GM18517 (cell line): ENCODE measurements at regions not wholly inside any gene's neighbourhood (a gene's known extent, or its start where the extent isn't known, plus 50 kb on each side); places are given as distances from the start of the nearest gene placed in this dataset.

Experiments
- ATAC-seq: cut with Tn5 transposase; IDR thresholded peaks from one replicate; pipeline ENCODE4 v1.9.1; 2021; ENCODE audit warnings: mild to moderate bottlenecking, moderate library complexity; ENCODE audit not compliant: unreplicated experiment

DNA sequence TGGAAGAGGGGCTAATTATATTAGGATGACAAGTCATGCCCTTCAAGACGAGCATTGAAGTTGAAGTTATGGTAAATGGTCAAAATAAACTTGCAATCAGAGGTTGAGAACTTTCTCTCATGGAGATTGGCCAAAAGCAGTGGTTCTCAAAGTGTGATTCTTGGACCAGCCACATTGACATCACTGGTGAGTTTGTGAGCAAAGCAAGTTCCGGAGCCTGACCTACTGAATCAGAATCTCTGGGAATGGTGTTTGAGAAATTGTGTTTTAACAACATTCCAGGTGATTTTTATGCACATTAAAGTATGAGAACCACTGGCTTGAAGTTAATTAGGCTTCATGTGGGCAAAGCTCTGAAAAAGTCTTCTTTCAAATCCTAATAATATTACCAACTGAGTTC lies 403.5 kb downstream of the ZSWIM6 start:
- ATAC-seq, result no peak

DNA sequence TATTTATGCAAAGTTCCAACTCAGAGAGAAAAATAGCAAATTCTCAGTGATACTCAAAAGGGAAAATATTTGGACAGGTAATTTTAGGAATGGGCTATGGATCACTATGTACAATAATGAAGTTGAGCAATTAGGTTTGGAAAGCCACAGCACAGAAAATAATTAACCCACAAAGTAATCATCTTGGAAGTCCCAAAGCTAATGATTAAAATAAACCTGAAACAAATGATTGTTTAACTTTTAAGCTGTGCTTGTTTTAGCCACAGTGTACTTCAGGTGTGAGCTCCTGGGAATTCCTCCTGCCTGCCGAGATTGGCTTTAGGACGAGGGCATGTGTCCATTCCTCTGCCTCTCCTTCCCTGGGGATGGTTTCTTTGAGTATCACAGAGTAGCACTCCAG lies 403.9 kb downstream of the ZSWIM6 start:
- no peak for ATAC-seq

DNA sequence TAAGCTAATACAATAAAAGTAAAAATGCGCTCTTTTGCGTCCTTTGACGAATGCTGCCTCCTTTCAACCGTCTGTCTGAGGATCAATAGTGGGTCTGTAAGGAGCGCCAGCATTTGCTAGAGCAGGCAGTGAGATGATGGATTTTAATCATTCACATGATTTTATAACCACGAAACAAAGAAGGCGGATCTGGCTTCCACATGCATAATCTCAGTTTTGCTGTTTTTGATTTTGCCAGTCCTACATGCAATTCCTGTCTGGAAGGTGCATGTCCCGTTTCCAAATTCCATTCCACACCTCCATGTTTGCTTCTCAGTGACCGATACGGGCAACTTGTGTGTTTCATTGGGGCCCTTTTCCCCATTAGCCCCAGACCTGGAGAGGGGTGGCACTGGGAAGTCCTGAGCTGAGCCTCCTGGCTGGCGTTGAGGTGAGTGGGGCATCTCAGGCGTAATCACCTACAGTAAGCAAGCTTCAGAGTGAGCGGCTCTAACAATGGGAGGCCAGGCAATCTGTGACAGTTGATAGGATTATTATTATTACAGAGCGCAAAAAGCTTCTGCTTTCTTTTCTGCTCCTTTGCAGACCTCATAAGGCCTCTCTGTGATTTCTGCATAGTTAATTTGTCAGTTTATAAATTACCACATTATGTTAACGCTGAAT lies 405.4 kb downstream of the ZSWIM6 start:
- no peak for ATAC-seq

DNA sequence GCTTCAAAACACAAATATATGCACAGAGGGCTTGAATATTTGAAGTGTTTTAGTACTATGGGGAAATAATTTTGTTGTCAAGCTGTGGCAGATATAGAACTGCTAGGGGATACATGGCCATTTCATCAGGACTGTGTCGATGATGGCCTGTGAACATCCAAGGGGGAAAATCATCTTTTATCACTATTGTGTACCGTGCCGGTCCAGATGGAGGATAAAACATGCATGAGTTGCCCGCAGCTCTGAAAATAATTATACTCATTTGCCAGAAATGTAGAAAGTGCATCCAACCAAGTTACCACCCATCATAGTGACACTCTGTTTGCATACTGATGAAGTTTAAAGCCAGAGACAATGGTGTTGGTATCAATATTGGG lies 405.9 kb downstream of the ZSWIM6 start:
- ATAC-seq, result no peak

DNA sequence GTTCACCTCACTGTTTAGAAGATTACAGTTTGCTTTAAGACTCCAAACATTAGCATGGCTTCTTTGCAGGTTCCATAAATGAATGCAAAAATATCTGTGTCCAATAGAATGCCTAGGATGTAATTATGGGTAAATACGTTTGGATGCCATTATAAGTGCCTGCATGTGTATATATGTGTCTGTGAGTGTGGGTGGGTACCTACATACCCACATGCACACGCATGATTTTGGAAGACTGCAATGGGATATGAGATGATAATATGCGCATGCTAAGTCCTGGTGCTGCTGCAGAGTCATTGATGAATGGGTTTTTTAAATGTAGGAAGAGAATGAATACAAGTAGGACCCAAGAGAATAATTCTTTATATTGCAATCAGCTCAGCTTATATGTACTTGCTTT lies 406.4 kb downstream of the ZSWIM6 start:
- ATAC-seq, result no peak

DNA sequence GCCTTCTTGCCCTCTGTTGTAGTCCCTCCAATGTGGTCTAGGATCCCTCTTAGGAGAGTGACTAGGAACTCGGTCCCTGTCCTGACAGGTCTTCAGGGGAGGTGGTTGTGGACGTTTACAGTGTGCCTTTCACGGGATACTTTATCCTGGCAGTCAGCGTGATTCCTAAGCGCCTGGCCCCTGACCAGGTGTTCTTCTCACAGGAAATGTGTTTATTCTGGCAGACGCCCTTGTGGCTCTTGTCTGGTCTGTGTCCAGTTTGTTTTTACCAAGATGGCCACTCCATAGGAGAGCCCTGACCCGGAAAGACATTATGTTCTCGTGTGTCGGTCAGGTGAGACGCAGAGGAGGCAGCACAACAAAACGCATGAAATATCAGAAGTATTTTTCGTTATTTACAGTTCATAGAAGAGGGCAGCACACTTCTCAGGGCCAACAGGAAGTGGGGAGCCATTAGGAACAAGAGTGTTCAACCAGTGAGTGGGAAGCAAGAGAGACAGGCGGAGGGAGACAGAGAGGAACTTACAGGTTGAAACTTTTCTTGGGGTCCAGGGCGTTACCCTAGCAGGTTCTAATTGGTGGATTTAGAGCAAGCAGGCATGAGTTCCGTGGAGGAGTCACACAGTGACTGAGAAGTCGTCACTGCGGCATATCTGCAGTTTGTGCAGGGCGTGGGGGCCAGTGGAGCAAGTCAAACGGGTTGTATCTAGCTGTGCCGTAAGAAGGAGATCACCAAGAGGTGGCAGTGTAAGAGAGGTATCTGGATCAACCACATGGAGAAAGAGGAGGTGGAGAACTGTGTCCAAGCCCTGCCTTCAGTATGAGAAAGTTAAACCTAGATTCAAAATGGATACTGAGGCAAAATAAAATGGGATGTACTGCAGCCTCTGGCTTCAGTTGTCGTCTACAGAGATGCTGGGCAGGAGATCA lies 412.9 kb downstream of the ZSWIM6 start:
- ATAC-seq, result no peak

DNA sequence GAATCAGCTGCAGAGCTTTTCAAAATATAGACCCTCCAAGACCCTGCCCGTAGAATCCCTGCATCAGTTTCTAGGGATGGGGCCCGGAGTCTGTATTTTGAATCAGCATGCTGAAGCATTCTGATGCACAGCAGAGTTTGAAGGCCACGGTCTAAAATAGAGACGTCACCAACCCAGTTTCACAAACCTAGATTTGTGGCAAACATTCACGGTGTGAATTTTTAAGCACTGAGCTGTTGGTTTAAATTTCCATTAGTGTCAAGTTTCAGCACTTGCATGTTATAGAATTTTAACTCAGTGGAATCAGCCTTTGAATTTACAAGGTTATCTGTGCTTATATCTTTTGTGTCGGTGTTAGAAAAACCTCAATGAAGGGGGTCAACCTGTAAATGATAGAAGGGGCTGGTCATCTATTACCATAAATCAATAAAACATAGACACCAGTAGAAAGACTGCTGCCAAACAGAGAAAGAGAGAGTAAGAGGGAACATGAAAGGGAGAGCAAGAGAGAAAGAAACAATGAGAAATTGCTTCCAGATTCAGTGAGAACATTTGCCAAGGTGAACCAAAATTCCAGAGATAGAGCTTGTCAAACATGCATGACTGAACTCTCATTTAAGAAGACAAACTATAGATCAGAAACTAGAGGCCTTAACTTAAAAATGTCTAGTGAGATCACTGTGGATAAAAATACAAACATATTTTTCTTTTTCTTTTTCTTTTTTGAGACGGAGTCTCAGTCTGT lies 414.9 kb downstream of the ZSWIM6 start:
- ATAC-seq, result no peak

DNA sequence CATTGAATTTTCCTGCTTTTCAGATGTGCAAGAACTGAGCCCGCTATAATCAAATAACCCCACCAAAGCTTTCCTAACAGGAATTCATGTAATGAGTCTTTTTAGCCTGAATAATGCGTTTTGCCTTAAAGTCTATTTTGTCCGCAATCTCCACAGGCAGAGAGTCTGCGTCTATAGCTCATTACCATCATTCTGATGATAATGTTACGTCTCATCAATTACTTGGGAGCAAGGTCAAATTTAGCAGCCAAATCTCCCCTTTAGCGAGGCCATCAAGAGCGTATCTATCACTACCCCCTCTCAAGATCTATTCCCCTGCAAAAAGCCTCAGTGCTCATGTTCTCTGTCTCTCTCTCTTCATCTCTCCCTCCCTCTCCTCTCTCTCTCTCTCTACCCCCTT lies 416.1 kb downstream of the ZSWIM6 start:
- ATAC-seq, result no peak

DNA sequence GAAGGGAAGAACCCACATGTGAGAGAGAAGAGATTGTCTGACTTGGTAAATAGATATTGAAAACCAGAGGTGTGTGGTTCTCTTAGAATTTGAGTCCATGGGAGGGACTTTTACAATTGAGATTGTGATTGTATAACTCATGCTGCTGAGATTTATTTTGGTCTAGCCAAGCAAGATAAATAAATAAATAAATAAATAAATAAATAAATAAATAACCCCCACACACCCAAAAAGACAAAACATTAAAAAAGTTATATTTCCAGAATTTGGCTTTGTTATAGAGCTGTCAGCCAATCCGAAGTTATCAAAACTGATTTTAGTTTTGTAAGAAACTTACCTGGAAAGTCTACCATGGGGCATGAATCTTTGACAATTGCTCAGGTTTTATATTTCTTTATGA lies 416.6 kb downstream of the ZSWIM6 start:
- ATAC-seq, result no peak

DNA sequence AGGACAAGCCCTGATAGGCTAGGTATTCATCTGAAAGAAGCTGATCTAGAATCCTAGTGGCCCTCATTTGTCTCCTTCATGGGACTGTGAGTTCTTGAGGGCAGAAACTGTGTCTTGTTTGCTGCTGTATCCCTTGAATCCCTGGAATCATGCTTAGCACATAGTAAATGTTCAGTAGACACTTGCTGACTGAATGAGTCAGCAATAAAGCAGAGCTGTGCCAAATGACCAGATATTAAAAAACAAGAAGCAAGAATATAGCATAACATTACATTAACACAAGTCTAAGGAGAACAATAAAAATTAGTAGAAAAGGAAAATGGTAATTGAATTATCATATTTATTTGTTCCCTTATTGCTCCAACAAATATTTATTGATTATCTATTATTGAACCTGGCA lies 420.5 kb downstream of the ZSWIM6 start:
- no peak for ATAC-seq

DNA sequence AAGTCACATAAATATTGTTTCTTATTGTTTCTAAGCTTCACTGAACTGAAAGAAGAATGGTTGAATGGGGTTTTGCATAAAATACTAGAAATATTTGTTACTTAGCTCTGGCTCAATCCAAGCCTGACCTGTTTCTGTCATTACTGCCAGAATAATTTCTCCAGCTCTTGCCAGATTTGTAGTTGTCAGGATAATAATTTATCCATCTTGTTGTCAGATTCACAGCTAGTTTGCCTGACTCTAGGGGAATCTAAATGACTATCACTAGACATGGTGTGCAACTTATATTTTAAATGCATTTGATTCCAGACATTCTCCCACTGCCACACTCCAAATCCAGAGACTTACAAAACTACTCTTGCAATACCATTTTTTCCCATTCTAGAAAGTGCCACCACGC lies 422.7 kb downstream of the ZSWIM6 start:
- ATAC-seq, result no peak

DNA sequence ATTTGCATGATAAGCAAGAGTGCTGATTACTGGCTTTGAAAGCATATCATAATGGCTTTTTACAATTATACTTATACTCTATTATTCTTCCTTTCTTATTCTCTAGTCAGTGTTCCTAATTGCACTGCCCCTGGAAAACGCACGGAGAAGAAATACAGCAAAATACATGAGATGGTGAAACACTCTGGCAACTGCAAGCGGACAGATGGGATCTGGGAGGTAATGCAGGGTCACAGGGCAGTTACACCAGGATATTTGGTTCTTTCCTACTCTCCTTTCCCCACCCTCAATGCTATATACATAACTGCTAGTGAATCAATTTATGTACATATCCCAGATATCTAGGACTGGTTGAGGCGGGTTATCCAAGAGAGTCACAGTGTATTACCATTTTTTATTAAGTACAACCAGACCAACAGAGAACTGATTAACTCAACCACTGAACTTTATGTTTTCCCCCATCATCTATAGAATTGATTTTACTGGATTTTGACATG lies 423.7 kb downstream of the ZSWIM6 start:
- ATAC-seq, result no peak

DNA sequence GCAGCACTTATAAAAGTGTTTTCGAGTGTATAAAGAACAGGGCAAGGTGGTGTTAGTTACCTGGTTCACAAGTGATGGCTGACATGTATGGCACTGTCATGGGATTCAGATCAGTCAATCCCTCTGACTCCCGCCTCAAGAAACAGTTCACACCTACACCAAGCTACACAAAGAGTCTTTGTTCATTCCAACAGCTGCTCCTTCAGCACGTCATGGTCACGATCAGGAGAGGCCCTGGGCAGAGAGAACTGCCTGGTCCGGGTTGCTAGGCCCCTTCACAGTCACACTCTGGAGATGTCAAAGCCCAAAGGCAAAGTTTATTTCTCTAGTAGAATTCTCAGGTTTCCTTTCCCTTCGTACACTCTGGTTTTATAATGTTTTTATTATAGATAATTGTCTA lies 426.7 kb downstream of the ZSWIM6 start:
- no peak for ATAC-seq

DNA sequence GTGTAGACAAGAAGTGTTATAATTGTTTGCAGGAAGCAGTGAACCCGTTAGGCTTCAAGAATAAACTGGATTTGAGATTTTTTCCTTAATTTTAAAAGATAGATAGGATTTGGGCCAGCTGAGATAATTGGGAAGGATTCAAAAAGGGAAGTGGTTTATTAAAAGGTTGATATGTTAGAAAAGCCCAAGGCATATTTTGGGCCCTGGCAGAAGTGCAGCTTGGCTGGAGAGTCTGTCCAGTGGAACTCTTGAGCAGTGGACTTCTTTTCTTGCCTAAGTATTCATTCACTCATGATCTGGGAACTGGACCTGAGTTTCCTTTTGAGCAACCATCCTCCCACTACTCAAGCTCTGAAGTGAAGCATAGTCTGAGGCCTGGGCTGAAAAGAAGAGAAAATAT lies 433.4 kb downstream of the ZSWIM6 start:
- no peak for ATAC-seq

DNA sequence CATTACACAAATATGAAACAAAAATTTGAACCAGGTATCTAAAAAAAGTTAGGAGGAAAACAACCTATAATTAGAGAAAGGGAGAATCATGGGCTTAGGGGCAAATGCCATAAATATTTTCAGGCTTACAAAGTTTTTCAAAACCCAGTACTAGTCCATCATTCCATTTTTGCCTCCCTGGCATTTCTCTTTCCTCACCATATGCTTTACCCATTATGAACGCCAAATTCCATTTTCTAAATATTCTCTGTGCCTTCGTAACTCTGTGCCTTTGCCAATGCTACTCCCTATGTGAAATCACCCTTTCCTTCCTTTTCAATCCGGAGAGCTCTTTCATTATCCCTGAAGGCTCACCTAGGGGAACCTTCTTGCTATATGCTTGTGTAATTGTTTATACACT lies 434.1 kb downstream of the ZSWIM6 start:
- ATAC-seq, result no peak

DNA sequence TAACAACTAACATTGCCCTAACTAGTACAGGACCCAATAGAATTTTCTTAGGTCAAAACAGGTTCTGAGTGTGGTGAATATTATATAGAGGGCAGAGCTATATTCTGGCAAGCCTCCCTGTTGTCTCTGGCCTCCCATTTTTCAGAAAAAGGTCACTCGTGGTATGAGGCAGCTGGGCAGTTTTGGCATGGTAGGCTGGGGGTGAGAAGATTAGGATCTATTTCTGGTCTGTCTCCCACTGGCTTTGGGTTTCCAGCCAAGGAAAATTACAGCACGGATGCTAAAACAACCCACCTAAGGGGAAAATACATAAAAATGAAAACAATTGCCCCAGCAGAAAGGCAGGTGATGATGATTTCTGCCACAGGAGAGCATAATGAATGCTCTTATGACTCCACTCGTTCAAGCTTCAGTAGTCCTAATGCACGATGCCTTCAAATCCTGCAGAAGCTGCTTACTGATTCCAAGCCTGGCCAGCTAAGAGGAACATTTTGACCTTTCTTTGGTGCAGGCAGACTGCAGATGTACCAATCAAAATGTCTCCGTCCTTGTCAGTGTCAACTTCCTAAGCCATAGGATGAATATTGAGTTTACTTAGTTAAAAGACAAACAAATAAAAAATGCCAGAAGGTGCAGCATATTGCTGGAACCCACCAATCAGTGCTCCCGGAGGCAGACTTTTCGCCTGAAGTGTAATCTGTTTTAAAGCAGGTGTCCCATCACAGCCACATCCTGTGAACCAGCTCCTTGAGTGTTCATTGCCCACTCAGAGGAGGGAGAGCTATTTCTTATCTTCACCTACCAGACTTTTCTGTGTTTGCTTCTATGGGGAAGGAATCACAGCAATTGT lies 435.4 kb downstream of the ZSWIM6 start:
- no peak for ATAC-seq

DNA sequence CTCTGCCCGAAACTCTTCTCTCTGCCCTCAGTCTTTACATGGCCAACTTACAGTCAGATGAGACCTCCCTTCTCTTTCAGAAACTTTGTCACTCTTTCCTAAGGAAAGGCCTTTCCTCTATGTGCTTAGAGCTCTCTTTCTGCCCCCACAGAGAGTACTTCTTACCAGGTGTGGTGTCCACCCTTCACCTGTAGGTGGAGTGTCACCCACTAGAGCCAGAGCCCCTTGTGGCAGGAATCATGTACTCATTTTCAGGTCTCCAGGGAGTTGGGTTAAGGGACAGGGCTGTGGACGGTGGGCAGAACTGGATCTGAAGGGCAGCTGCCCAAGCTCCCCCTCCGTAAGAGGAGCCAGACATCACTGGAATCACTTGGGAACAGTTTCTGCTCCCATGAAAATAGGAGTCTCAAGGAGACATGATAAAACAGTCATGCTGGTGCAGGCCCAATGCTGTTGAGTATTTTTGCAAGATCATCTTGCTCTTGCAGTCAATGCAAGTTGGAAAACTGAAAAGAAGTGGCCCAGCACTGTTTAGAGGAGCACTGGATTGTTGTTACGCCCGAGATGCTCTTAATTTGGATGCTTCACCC lies 436.7 kb downstream of the ZSWIM6 start:
- ATAC-seq, result peak; percentile 92

DNA sequence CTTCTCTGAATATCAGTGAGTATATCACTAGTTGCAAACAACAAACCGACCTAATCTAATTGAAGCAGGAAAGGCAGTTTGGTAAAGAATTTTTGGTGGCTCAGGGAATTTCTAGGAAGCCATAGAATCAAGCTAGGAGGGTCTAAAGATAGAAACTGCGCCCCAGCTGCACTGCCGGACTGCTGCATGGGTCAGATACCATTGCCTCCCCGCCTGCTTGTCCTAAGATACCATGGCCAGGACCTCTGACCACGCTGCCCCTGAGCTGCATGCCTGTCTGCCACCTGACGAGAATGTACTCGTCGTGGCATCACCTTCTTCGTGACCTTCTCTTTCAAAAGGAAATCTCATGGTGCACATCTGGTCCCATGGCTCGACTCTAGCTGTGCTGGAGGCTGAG lies 439.0 kb downstream of the ZSWIM6 start:
- no peak for ATAC-seq

DNA sequence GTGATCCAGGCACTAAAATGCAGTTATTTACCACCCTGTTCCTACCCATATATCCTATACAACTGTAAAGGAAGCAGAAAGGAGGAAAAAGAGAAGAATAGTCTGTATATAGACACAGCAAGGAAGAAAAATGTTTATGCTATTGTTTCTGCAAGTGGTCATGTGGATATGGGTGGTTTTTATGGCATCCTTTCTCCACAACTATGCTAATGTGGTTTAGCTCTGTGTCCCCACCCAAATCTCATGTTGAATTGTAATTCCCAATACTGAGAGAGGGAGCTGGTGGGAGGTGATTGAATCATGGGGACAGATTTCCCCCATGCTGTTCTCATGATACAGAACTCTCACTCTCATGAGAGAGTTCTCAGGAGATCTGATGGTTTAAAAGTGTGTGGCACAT lies 439.8 kb downstream of the ZSWIM6 start:
- ATAC-seq, result no peak

DNA sequence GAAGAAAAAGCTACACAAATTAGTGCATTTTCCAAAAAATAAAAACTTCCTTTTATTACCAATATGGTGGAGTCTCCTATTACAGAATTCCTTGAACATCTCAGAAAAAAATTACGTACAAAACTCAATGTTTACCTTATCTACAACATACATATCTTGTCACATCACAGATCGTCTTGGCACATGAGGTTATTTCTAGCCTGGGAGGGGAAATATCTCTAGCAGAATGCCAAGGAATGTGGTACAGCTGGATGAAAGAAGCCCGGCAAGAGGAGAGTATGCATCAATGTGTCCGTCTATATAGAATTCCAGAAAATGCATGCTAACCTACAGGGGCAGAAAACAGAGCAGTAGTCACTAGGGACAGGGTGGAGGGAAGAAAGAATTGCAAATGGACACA lies 443.8 kb downstream of the ZSWIM6 start:
- ATAC-seq, result no peak
